Heart left ventricle (tissue), 16 donors: ENCODE measurements at regions not wholly inside any gene's neighbourhood (a gene's known extent, or its start where the extent isn't known, plus 50 kb on each side); places are given as distances from the start of the nearest gene placed in this dataset.

Source experiments
- ATAC-seq, 4 donors: fragments of 200-7000 bp; cut with Tn5 transposase; one replicate each; pipeline ENCODE4 v1.9.1; 2020 to 2022; ENCODE audit warnings: moderate library complexity in 4 of 4, mild to moderate bottlenecking in 3 of 4, moderate number of reproducible peaks in 1 of 4
- DNase-seq, 5 donors: peaks; one replicate each; pipeline ENCODE4 v3.0.0-alpha.2; 2020
- H3K27ac ChIP-seq, 12 donors: fragments of 200-600 bp; sonication (generic) in 4 of 12; one replicate each; pipeline versions ENCODE4 v1.5.0 to v1.8.0; 2016 to 2022; ENCODE audit warnings: mild to moderate bottlenecking in 2 of 12
- H3K27me3 ChIP-seq, 9 donors: fragments of 200-600 bp; sonication (generic) in 2 of 9; one replicate each; pipeline versions ENCODE4 v1.5.1 to v1.8.0; 2016 to 2022; ENCODE audit warnings: mild to moderate bottlenecking in 3 of 9
- H3K36me3 ChIP-seq, 9 donors: fragments of 200-600 bp; sonication (generic) in 2 of 9; one replicate each; pipeline versions ENCODE4 v1.5.0 to v1.8.0; 2018 to 2022; ENCODE audit warnings: mild to moderate bottlenecking in 2 of 9
- H3K4me1 ChIP-seq, 12 donors: fragments of 200-600 bp; sonication (generic) in 4 of 12; one replicate each; pipeline versions ENCODE4 v1.5.0 to v1.8.0; 2016 to 2022; ENCODE audit warnings: mild to moderate bottlenecking in 3 of 12
- H3K4me3 ChIP-seq, 12 donors: fragments of 200-600 bp; sonication (generic) in 4 of 12; one replicate each; pipeline versions ENCODE4 v1.5.0 to v1.8.0; 2017 to 2022; ENCODE audit warnings: mild to moderate bottlenecking in 9 of 12, moderate library complexity in 4 of 12
- H3K9me3 ChIP-seq, 12 donors: fragments of 200-600 bp; sonication (generic) in 4 of 12; one replicate each; pipeline versions ENCODE4 v1.5.0 to v1.8.0; 2016 to 2022; ENCODE audit warnings: mild to moderate bottlenecking in 1 of 12
- CTCF ChIP-seq, 12 donors: fragments of 200-600 bp; sonication (generic) in 4 of 12; IDR thresholded peaks; one replicate each; pipeline versions ENCODE4 v1.5.0 to v1.8.0; 2018 to 2022; ENCODE audit warnings: antibody characterized with exemption in 12 of 12, mild to moderate bottlenecking in 5 of 12
- POLR2A ChIP-seq, 2 donors: fragments of 450-650 bp; IDR thresholded peaks; one replicate each; pipeline ENCODE4 v1.6.1; 2017; ENCODE audit warnings: antibody characterized with exemption in 2 of 2, mild to moderate bottlenecking in 2 of 2, moderate library complexity in 2 of 2
- WGBS, 4 donors: extraction: QIAGEN DNeasy Blood & Tissue Kit in 2 of 4; methylation state at CpG; one replicate each; pipeline versions ENCODE4 v1.1.5 to v1.1.7; 2013 to 2018; 5-methylcytosine and 5-hydroxymethylcytosine counted together
- intact Hi-C, 10 donors: fragments of 100-400 bp; cut with DNase I; formaldehyde crosslinking; loops; one replicate each; pipeline versions ENCODE4 v1.11.1 to v1.14.2; 2022
- donor health status: ischemic (EF 13 %, LVEDD 7.1; RV severe dilation, severe dysfunction).
- donor health status: healthy with polysubstance abuse.
- donor health status: DM: no; HTN: yes; CAD: no.
- donor health status: DM: no; HTN: no; CAD: no.
- donor health status: ischemic (EF 25% LVEDD 6.9; RV normal size, moderate dysfunction).
- donor health status: ischemic (EF 25% LVEDD 5.7; RV mildly dilated, moderate dysfunction).
- donor health status: healthy.
- donor health status: DM: yes; HTN: yes; CAD: no.
- donor health status: ischemic (EF 35%, LVEDD 5.7; RV mildly dilated, moderate dysfunction).
- donor health status: nonischemic (EF 11% LVEDD 7.7; RV severe dilation, severe dysfunction).
- donor health status: DM: yes; HTN: yes; CAD: no.
- donor health status: PGD.
- donor health status: ischemic (EF 29% LVEDD 5.4; RV normal size, mild dysfunction).
- donor health status: nonischemic (EF 23%, LVEDD 6.1; RV moderate dilation, normal function).

- Histone ChIP-seq H3K27ac (no peak overlapping the region), H3K27me3 (peaks cover 0 to 6% (median 0%) of the 10 kb centered on the region in 9 donors), H3K4me3 (no peak overlapping the region), H3K36me3 (no peaks in the 10 kb centered on the region), H3K9me3 (no peaks in the 10 kb centered on the region), H3K4me1 (peaks cover 0 to 6% (median 0%) of the 10 kb centered on the region in 12 donors)
- TF ChIP-seq POLR2A (IDR thresholded peaks at IDR 0.05) = no peak
- TF ChIP-seq CTCF (IDR thresholded peaks at IDR 0.05) = no peak
- WGBS, 4 donors = 37 to 46% (median 39%) methylated on average over 2 of the region's 2 CpGs
- ATAC-seq (no peak), DNase-seq (no peak)
- intact Hi-C loops = no loop called here
Measured at GRCh38 chr10:111836571-111836970, 347.0 kb downstream of the GPAM start.

GRCh38 chr10:111837086-111837485 is 346.5 kb downstream of the GPAM start:
- ATAC-seq = no peak
- Histone ChIP-seq H3K4me1 (peaks cover 0 to 6% (median 0%) of the 10 kb centered on the region in 12 donors), H3K27me3 (peaks cover 0 to 6% (median 0%) of the 10 kb centered on the region in 9 donors), H3K4me3 (no peak overlapping the region), H3K9me3 (no peaks in the 10 kb centered on the region), H3K27ac (no peak overlapping the region), H3K36me3 (no peaks in the 10 kb centered on the region)
- no peak for DNase-seq
- intact Hi-C loops = no loop called here
- TF ChIP-seq POLR2A (IDR thresholded peaks at IDR 0.05) (no peak), CTCF (IDR thresholded peaks at IDR 0.05) (no peak)
- 75 to 88% (median 86%) methylated on average over 2 of the region's 2 CpGs for WGBS, 4 donors

- WGBS, 4 donors = 56 to 83% (median 69%) methylated on average over 2 of the region's 2 CpGs
- Histone ChIP-seq H3K9me3 (no peaks in the 10 kb centered on the region), H3K4me1 (peaks cover 0 to 6% (median 0%) of the 10 kb centered on the region in 12 donors), H3K27ac (no peak overlapping the region), H3K36me3 (no peaks in the 10 kb centered on the region), H3K4me3 (no peak overlapping the region), H3K27me3 (peaks cover 0 to 6% (median 0%) of the 10 kb centered on the region in 9 donors)
- ATAC-seq (no peak), DNase-seq (no peak)
- intact Hi-C loops = no loop called here
- no peak for TF ChIP-seq POLR2A (IDR thresholded peaks at IDR 0.05)
- no peak for TF ChIP-seq CTCF (IDR thresholded peaks at IDR 0.05)
Measured at GRCh38 chr10:111837985-111838384, 345.6 kb downstream of the GPAM start.

GRCh38 chr10:111840546-111840945 is 343.0 kb downstream of the GPAM start:
- Histone ChIP-seq H3K4me3 (no peak overlapping the region), H3K36me3 (no peaks in the 10 kb centered on the region), H3K4me1 (no peaks in the 10 kb centered on the region), H3K27me3 (no peaks in the 10 kb centered on the region), H3K9me3 (peaks cover 0 to 3% (median 0%) of the 10 kb centered on the region in 12 donors), H3K27ac (no peak overlapping the region)
- ATAC-seq (no peak), DNase-seq (no peak)
- TF ChIP-seq CTCF (IDR thresholded peaks at IDR 0.05) = no peak
- intact Hi-C loops = no loop called here
